ENCODE measurements at regions not wholly inside any gene's neighbourhood (a gene's known extent, or its start where the extent isn't known, plus 50 kb on each side); places are given as distances from the start of the nearest gene placed in this dataset.

- no peak for DNase-seq (ENCODE audit: low read depth)
These were observed 190.7 kb upstream of the MKI67 start for GRCh38 chr10:128316925-128317324.

DNA sequence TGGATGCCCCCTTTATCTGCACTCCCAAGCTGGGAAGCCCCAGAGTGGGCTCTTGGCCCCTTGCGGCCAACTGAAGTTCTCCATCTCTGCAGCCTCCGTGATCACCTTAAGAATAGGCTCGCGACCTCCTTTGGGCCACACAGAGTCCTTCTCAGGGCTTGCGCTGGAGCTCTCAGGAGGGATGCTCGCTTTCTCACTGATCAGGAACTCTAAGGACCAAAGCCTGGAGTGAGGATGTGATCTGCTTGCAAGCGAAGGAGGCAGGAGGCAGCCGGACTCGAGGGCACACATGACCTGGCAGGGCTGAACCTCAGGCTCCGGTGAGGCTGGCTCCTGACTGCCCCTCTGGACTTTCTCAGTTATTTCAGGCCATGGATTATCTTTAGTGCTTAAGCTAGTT, 192.1 kb upstream of the MKI67 start:
- DNase-seq (ENCODE audit: low read depth) = no peak

DNA sequence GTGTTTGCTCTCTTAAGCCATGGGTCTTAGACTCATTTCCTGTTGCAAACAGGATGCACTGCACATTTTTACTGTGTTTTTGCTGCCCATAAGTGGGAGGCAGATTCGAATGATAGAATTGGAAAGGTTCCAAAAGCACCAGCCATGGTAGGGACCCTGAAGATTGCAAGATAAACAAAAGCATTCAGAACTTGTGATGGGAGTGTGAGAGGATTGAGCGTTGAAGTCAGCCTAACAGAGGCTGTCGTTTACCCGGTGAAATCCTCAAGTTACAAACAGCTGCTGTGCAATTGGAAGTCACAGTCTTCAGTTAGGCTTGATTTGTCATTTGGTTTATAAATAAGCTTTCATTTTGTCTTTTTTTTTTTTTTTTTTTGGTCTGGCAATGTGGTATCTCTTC, 192.7 kb upstream of the MKI67 start:
- DNase-seq (ENCODE audit: low read depth) = no peak

DNA sequence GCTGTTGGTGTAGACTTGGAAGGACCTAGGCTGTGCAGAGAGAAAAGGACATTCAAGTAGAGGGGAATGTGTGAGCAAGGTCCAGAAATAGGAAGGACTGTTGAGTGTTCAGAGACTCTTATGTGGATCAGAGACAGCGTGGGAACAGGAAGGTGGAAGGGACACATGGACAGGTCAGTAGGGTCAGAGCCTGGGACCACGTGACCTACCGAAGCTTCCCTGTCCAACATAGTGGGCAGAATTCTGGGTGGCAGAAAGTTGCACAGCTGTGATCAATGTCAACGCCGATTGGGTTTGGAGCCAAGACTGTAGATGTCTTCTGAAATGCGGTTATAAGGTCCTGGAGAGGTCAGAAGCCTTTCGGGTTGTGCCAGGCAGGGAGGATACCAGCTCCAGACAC, 195.9 kb upstream of the MKI67 start:
- DNase-seq (ENCODE audit: low read depth) = no peak

DNA sequence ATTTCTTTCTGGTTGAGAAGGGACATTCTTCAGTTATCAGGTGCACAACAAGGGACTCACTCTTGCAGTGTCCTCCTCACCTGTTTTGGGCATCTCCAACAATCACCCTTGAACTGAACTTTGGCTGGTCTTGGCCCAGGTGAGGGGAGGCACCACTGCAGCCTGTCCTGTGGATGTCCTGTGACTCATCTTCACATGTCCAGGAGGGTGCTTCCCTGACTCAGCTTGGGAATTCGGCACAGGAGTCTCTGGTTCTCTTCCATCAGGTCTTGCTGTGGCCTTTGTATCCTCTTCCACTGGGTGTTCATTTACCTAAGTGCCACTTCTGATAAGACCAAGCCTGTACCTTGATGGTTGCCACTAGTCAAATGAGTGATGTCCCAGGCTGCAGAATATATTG, 196.7 kb upstream of the MKI67 start:
- no peak for DNase-seq (ENCODE audit: low read depth)

DNA sequence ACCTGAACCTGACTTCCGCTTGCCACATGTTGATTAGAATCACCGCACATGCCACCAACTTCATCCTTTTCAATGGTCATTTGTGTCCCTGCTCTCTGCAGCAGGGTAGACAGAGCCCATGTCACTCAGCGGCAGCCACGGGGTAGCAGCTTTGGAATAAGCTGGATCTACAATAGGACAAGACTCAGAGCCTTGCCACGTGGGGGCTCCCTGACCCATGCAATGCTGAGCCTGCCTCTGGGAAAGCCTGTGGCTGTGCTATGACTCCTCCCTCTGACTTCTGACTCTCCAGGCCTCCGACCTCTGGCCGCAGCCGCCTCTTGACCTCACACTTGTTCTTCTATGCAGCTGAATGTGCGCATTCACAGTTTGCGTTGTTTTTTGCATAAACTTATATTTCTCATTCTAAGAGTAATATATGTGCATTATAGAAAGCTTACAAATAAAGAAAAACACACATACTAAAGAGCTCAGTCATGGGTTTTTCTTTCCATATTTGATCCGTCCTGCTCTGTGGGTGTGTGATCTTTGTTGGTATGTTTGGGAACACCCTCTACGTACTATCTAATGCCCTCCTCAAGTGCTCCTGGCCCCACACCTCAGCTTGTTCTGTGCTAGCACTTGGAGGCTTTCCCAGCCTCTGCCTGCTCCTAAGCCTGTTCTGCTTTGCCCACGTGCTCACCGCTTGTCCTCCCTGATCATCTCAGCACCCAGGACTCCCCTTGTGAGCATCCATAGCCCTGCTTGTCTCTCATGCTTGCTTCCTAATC, 198.0 kb upstream of the MKI67 start:
- no peak for DNase-seq (ENCODE audit: low read depth)

GRCh38 chr10:128325788-128326187, 199.6 kb upstream of the MKI67 start:
- DNase-seq (ENCODE audit: low read depth) = no peak

- DNase-seq (ENCODE audit: low read depth) = no peak
These were observed 200.0 kb upstream of the MKI67 start for GRCh38 chr10:128326251-128326650.

- no peak for DNase-seq (ENCODE audit: low read depth)
These were observed 200.6 kb upstream of the MKI67 start for GRCh38 chr10:128326851-128327250.

GRCh38 chr10:128336401-128336800, 210.2 kb upstream of the MKI67 start:
- DNase-seq (ENCODE audit: low read depth) = no peak

DNA sequence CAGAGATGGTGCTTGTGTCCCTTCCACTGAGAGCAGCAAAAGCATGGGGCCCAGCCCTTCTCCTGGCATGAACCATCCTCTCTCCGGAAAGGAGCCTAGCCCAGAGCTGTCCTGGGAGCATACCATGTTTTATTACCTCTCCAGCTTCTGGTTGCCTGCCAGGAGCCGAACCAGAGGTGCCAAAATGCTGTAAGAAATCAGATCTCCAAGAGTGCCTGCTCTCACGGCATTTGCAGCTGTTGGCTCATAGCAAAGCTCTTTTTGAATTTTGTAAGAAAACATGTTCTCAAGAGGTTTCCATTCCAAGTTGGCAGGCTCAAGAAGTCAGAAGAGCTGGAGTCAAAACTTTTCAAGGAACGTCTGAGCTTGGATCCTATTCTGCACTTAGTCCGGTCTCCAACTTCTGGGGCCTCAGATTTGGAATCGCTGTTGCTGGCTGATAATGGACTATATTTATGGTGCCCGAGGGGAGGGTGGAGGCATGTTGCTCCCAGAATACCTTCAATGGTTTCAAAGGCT, 211.7 kb upstream of the MKI67 start:
- no peak for DNase-seq (ENCODE audit: low read depth)

DNA sequence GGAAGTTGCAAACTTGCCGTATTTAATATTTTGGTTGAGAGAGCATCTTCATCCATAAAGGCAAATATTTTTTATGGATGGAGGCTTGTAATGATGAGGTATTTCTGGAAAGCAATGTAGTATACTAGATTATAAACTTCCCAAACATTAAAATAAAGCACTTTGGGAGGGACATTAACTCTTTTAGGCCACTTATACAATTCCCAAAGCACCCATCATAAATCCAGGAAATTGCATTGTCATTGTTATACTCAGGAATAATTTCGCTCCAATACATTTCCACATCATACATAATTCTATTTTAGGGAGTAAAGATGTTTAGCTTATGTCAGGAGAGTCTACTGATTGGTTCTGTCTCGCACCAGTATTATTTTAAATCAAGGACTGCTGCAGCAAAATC, 212.7 kb upstream of the MKI67 start:
- no peak for DNase-seq (ENCODE audit: low read depth)

DNA sequence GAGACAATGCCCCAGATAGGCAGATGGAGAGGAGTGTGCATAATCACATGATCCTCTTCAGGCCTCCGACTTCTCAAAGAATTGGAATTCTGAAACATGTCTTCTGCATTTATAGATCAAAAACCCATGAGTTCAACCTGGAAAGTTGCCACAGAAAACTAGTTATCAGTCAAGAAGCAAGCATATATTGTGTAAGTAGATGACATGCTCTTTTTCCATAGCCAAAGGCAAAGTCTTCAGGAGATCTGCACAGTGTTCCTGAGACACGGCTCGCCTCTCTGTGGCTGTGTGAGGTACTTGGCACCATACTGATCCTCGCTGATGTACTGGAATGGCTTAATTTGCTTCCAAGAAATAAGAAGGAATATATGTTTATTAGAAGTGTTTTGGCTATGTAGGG, 213.5 kb upstream of the MKI67 start:
- no peak for DNase-seq (ENCODE audit: low read depth)

- no peak for DNase-seq (ENCODE audit: low read depth)
These were observed 219.1 kb upstream of the MKI67 start for GRCh38 chr10:128345353-128345752.

- DNase-seq (ENCODE audit: low read depth) = no peak
These were observed 234.6 kb upstream of the MKI67 start for GRCh38 chr10:128360783-128361182.

DNA sequence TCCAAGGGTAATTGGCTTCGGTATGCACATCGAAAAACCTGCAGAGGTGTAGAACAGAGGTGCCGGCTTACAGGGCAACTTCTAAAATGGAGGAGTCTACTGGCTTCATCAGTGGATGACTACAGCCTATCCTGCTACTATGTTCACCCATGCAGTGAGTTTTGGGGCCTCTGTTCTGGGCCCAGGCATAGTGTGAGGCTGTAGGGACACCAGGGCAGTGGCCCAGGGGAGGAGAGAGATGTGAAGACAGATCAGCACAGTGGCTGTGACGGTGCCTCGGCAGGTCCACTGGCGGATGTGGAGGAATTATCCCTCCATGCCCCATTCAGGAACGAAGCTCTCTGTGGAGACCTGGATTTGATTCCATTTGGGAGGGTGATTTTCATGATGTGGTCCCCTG, 235.3 kb upstream of the MKI67 start:
- DNase-seq (ENCODE audit: low read depth) = no peak

DNA sequence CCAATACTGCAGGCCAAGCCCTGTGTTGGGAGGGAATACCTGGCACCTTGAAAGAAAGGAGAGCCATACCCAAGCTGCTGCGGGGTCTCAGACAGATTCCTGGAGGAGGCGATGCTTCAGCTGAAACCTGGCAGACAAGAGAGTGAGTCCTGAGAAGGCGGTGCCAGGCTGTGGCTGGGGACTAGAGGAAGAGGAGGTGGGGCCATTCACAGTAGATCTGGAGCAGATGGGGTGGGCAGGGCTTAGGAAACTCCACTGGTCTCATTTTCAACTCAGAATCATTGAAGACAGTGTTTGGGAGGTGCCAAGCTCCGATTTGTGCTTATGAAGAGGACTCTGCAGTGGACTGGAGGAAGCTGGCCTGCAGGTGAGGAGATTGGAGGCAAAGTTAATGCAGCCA, 236.3 kb upstream of the MKI67 start:
- no peak for DNase-seq (ENCODE audit: low read depth)

- DNase-seq (ENCODE audit: low read depth) = no peak
These were observed 238.4 kb upstream of the MKI67 start for GRCh38 chr10:128364631-128365030.

GRCh38 chr10:128365156-128365725, 239.0 kb upstream of the MKI67 start:
- DNase-seq (ENCODE audit: low read depth) = no peak

DNA sequence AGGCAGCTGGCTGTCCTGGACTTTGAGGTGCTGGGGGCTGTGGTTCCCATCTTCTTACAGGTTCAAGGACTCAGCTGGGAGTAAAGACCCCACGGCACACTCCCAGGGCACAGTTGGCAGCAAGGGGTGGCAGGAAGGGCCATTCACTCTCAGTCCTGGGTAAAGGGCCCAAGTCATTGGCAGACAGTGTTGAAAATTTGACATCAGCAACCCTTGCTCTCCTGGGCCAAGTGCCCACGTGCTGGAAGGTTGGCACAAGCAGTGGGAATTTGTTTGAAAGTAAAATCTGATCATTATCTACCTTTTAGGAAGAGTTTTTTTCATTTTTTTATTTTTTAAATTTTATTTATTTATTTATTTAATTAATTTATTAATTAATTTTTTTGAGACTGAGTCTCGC, 241.6 kb upstream of the MKI67 start:
- no peak for DNase-seq (ENCODE audit: low read depth)

GRCh38 chr10:128369101-128369650, 243.0 kb upstream of the MKI67 start:
- DNase-seq (ENCODE audit: low read depth) = no peak

GRCh38 chr10:128373071-128373749, 247.0 kb upstream of the MKI67 start:
- no peak for DNase-seq (ENCODE audit: low read depth)

DNA sequence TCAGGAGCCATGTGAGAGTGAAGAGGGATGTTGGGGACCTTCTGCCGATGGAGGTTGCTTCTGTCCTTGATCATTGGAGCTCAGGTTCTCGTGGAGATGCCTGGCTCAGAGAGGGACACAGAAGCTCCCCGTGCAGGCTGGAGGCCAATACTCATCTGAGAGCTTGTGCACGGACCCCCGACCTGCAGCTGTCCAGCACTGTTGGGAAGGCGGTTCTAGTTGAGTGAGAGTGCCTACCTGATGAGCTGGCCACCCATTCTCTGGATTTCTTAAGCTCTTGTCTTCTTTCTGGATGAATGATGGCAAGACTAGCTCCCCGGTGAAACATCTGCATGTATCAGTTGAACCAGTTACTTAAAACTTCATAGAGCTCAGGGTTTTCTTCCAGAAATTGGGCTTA, 247.6 kb upstream of the MKI67 start:
- DNase-seq (ENCODE audit: low read depth) = no peak
